ENCODE measurements at regions not wholly inside any gene's neighbourhood (a gene's known extent, or its start where the extent isn't known, plus 50 kb on each side); places are given as distances from the start of the nearest gene placed in this dataset.

GRCh38 chrX:4588056-4588455 is 874.6 kb upstream of the PRKX start:
- WGBS, 2 experiments (ENCODE audit: extremely low coverage in 2 of 2, insufficient read length in 1 of 2): 20% methylated on average over 1 of the region's 3 CpGs; no CpG with 5 or more reads in 1 of the 2 experiments

More at GRCh38 chrX:4588056-4588455, 874.6 kb upstream of the PRKX start:
- no peak overlapping the region for H3K23ac ChIP-seq (ENCODE audit: low read depth, low read length)
- H2BK5ac ChIP-seq (ENCODE audit: low read depth, low read length, poor library complexity, severe bottlenecking): no peak overlapping the region
- ATAC-seq (ENCODE audit: low read depth) (no peak), DNase-seq (no peak)
- H3K14ac ChIP-seq (replicated peaks; ENCODE audit: low read depth, low read length): no peak overlapping the region
- no peaks in the 10 kb centered on the region for H3K4me1 ChIP-seq (ENCODE audit: control insufficient read depth, insufficient read depth, low read length)
- H2AFZ ChIP-seq (replicated peaks; ENCODE audit: low read length, poor library complexity): no peak overlapping the region
- no peak overlapping the region for H4K8ac ChIP-seq (ENCODE audit: low read depth in 2 of 2, low read length in 2 of 2)
- H3K56ac ChIP-seq (ENCODE audit: extremely low read depth, insufficient read depth, low read length): no peak overlapping the region
- TF ChIP-seq MXI1 (IDR thresholded peaks at IDR 0.05; ENCODE audit: borderline replicate concordance, low read depth, low read length): no peak
- TF ChIP-seq SMC3 (IDR thresholded peaks at IDR 0.05; ENCODE audit: low read depth, low read length): no peak
- TF ChIP-seq MAFK (IDR thresholded peaks at IDR 0.05; ENCODE audit: low read depth, low read length): no peak
- TF ChIP-seq MAZ (IDR thresholded peaks at IDR 0.05; ENCODE audit: borderline replicate concordance, low read depth, low read length): no peak
- TF ChIP-seq RCOR1 (IDR thresholded peaks at IDR 0.05; ENCODE audit: insufficient replicate concordance, low read length): no peak
- TF ChIP-seq ELK1 (IDR thresholded peaks at IDR 0.05; ENCODE audit: borderline replicate concordance, low read depth, low read length): no peak
- no peak for TF ChIP-seq CHD1 (IDR thresholded peaks at IDR 0.05; ENCODE audit: low read depth, low read length)
- TF ChIP-seq FOS (IDR thresholded peaks at IDR 0.05; ENCODE audit: low read depth, low read length): no peak
- no peak for TF ChIP-seq BHLHE40 (IDR thresholded peaks at IDR 0.05; ENCODE audit: low read depth, low read length)
- TF ChIP-seq RAD21 (IDR thresholded peaks at IDR 0.05; ENCODE audit: low read length): no peak
- no peak for TF ChIP-seq NFE2L2 (IDR thresholded peaks at IDR 0.05; ENCODE audit: low read depth, low read length)
- no peak for TF ChIP-seq USF2 (IDR thresholded peaks at IDR 0.05; ENCODE audit: low read depth, low read length)
- TF ChIP-seq CTCF (conservative IDR thresholded peaks at IDR 0.05; ENCODE audit: low read depth, low read length): no peak
- no peak for TF ChIP-seq RFX5 (IDR thresholded peaks at IDR 0.05; ENCODE audit: low read depth, low read length)
- no peak for TF ChIP-seq POLR2A (IDR thresholded peaks at IDR 0.05; ENCODE audit: low read depth, low read length)
- no peak for TF ChIP-seq CEBPB (IDR thresholded peaks at IDR 0.05; ENCODE audit: low read depth, low read length)
- H4K91ac ChIP-seq (ENCODE audit: insufficient read depth, low read depth, low read length): no peak overlapping the region
- H4K20me1 ChIP-seq (ENCODE audit: insufficient read depth, low read length): no peaks in the 10 kb centered on the region
- H3K18ac ChIP-seq (ENCODE audit: low read depth, low read length): no peak overlapping the region
- H3K4me3 ChIP-seq (ENCODE audit: insufficient read depth, low read depth, low read length): no peak overlapping the region
- no peak overlapping the region for H3K4ac ChIP-seq (ENCODE audit: low read depth, low read length)
- intact Hi-C loops (cut with micrococcal nuclease): no loop called here
- CTCF ChIA-PET: no interaction called here
- no peak overlapping the region for H4K5ac ChIP-seq (ENCODE audit: low read depth, low read length)
- dilution Hi-C loops (cut with HindIII; ENCODE audit: low sequenced_read_pairs, unreplicated experiment): no loop called here
- in situ Hi-C loops (cut with MboI; ENCODE audit: low sequenced_read_pairs): no loop called here
- H3K9me3 ChIP-seq (ENCODE audit: control insufficient read depth, insufficient read depth, low read length): peaks cover 5% of the 10 kb centered on the region
- no peak overlapping the region for H2AK9ac ChIP-seq (replicated peaks; ENCODE audit: low read depth, low read length, poor library complexity)
- H3K27ac ChIP-seq (ENCODE audit: insufficient read depth, low read length): no peak overlapping the region
- H3K79me1 ChIP-seq (ENCODE audit: low read depth in 1 of 2, low read length in 2 of 2): no peaks in the 10 kb centered on the region
- no peaks in the 10 kb centered on the region for H3K9me1 ChIP-seq (ENCODE audit: insufficient read depth, low read length)
- H2BK20ac ChIP-seq (ENCODE audit: low read depth, low read length): no peak overlapping the region
- no peak overlapping the region for H3K4me2 ChIP-seq (ENCODE audit: low read depth, low read length)
- no peak overlapping the region for H2AK5ac ChIP-seq (ENCODE audit: low read depth, low read length)
- no peak overlapping the region for H3K9ac ChIP-seq (ENCODE audit: low read depth, low read length)
- BruUV-seq (replicated peaks): no TSS peak
- POLR2A ChIA-PET (ENCODE audit: unreplicated experiment): no interaction called here
- H2BK120ac ChIP-seq (ENCODE audit: low read depth, low read length): no peak overlapping the region
- no peaks in the 10 kb centered on the region for H3K36me3 ChIP-seq (ENCODE audit: control insufficient read depth, insufficient read depth, low read length)
- no peaks in the 10 kb centered on the region for H3K27me3 ChIP-seq (ENCODE audit: control insufficient read depth, insufficient read depth, low read length)
- no peak overlapping the region for H2BK15ac ChIP-seq (ENCODE audit: low read depth, low read length)

All from IMR-90 (cell line).